ENCODE measurements at regions not wholly inside any gene's neighbourhood (a gene's known extent, or its start where the extent isn't known, plus 50 kb on each side); places are given as distances from the start of the nearest gene placed in this dataset.

DNA sequence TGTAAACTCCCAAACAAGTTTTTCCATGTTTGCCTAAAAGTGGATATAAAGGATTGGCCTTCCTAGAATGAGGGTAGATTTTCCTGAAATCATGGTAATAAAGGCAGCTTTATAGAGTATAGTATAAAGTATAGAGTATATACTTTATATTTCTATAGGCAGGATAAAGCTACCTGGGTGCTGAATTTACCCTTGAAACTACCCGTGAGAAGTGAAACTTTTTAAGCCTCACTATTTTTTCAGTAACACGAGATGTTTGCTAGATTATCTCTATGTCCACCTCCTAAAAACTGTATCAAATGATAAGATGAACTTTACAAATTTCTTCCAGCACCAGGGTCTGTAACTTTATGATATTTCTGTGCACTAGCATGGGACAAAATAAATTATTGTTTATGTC is 340.0 kb upstream of the GALNTL6 start:
- TF ChIP-seq, protein P1, sequence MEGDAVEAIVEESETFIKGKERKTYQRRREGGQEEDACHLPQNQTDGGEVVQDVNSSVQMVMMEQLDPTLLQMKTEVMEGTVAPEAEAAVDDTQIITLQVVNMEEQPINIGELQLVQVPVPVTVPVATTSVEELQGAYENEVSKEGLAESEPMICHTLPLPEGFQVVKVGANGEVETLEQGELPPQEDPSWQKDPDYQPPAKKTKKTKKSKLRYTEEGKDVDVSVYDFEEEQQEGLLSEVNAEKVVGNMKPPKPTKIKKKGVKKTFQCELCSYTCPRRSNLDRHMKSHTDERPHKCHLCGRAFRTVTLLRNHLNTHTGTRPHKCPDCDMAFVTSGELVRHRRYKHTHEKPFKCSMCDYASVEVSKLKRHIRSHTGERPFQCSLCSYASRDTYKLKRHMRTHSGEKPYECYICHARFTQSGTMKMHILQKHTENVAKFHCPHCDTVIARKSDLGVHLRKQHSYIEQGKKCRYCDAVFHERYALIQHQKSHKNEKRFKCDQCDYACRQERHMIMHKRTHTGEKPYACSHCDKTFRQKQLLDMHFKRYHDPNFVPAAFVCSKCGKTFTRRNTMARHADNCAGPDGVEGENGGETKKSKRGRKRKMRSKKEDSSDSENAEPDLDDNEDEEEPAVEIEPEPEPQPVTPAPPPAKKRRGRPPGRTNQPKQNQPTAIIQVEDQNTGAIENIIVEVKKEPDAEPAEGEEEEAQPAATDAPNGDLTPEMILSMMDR (IDR thresholded peaks at IDR 0.05): no peak
- TF ChIP-seq ZFX (IDR thresholded peaks at IDR 0.05; ENCODE audit: borderline replicate concordance): no peak
